GM10266 (cell line): ENCODE measurements at regions not wholly inside any gene's neighbourhood (a gene's known extent, or its start where the extent isn't known, plus 50 kb on each side); places are given as distances from the start of the nearest gene placed in this dataset.
"Not testable (repeated sequence)": the region's sequence is repeated elsewhere in the genome, so short reads cannot be mapped to it uniquely, and the experiment has no call there.

Experiments used
- DNase-seq: peaks from one replicate; pipeline ENCODE4 v3.0.0; 2012; ENCODE audit errors: extremely low spot score
- TF ChIP-seq, protein P1 (sequence below): IDR thresholded peaks from 2 replicates; pipeline ENCODE4 v1.5.1; 2012; ENCODE audit warnings: mild to moderate bottlenecking, low read depth; ENCODE audit not compliant: control insufficient read depth, insufficient read depth; ENCODE audit errors: missing control alignments

DNA sequence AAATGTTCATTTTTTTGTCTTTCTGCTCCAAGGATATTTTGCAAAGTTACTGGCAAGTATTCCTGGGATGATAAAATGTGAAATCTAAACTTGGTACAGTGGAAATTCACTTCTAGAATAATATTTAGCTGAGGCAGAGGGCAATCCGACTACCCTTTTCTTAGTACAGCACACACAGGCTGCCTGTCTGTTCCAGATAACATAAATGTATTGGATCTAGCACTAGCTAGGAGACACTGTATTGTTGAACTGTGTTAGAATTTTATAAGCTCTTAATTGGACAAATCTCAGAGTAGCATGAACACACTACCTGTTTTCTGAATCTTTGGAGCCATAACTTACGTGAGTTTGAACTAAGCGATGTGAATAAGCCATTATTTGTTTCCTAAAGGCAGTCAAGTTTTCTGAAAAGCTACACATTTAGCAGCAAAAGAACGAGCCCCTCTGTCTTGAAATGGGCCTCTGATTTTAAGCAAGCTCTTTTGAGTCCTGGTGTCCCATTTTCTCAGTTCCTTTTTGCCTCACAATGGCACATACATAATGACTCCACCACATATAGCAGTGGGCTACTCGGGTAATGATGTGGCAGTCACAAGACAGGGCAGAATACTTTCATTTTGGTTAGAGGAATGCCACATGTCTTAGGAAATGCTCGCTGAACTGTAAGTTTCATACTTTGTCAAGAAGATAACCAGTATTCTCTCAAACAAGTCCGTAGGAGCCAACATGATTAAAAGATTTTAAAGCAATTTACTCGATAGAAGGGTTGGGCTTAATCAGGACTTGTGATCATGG is 116.5 kb upstream of the ESR1 start:
- DNase-seq = peak; percentile 30
- TF ChIP-seq, protein P1, sequence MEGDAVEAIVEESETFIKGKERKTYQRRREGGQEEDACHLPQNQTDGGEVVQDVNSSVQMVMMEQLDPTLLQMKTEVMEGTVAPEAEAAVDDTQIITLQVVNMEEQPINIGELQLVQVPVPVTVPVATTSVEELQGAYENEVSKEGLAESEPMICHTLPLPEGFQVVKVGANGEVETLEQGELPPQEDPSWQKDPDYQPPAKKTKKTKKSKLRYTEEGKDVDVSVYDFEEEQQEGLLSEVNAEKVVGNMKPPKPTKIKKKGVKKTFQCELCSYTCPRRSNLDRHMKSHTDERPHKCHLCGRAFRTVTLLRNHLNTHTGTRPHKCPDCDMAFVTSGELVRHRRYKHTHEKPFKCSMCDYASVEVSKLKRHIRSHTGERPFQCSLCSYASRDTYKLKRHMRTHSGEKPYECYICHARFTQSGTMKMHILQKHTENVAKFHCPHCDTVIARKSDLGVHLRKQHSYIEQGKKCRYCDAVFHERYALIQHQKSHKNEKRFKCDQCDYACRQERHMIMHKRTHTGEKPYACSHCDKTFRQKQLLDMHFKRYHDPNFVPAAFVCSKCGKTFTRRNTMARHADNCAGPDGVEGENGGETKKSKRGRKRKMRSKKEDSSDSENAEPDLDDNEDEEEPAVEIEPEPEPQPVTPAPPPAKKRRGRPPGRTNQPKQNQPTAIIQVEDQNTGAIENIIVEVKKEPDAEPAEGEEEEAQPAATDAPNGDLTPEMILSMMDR = no peak

DNA sequence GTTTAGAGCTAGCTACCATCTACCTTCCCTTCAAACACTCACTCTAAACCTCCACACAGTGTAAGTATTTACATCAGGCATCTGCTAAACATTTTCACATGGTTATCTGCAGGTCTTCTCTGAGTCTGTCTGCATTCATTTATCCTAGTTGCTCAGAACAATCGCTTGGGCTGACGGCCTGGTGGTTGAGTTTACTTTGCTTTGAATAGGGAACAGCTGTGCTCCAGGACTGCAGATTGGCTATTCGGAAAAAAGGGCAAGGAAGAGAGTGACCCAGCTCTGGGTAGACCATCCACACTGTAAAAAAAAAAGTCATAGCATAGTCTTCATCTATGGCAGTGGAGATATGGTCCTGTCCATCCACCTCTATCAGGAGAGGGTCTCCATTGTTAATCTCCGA is 115.3 kb upstream of the ESR1 start:
- DNase-seq = no peak
- TF ChIP-seq, protein P1 = no peak

DNA sequence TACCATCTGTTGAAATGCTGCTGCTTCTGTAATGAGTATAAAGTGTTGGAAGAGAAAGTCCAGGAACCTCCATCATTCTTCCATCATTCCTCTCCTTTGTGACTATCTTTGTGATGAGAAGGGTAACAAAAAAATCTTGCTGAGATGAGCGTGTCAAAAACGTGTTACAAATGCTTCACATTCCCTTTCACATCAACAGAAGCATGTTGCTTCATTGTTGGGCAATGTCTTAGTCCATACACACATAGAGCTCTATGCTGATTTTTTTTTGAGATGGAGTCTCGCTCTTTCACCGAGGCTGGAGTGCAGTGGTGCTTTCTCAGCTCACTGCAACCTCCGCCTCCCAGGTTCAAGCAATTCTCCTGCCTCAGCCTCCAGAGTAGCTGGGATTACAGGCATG is 114.1 kb upstream of the ESR1 start:
- TF ChIP-seq, protein P1 = no peak
- DNase-seq = no peak

DNA sequence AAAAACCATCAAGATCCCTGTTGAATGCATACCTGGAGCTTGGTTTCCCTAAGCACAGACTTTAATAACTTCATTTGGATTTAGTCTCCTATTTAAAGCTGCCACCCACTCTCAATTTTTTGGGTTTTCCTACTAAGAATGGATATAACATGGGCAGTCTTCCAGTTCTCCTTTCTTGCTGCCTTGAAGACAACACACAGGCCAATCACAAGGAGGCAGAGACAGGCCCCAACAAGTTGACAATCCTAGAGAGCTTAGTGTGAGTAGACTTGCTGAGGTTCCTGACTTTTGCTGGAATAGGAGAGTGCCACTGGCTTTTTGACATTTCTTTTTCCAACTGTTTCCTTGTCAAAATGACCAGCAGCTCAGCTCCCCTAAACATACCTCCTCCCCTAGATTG is 112.3 kb upstream of the ESR1 start:
- TF ChIP-seq, protein P1 = no peak
- no peak for DNase-seq

DNA sequence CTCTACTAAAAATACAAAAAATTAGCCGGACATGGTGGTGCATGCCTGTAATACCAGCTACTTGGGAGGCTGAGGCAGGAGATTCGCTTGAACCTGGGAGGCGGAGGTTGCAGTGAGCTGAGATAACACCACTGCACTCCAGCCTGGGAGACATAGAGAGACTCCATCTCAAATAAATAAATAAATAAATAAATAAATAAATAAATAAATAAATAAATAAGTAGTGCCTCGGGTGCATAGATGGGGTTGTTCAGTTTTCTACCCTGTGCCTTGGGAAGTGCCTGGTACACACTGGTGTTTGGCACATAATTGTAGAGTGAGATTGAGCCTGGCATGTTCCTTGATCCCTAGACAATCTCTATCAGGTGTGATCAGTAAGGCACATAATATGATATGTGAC is 111.2 kb upstream of the ESR1 start:
- not testable (repeated sequence) for DNase-seq

DNA sequence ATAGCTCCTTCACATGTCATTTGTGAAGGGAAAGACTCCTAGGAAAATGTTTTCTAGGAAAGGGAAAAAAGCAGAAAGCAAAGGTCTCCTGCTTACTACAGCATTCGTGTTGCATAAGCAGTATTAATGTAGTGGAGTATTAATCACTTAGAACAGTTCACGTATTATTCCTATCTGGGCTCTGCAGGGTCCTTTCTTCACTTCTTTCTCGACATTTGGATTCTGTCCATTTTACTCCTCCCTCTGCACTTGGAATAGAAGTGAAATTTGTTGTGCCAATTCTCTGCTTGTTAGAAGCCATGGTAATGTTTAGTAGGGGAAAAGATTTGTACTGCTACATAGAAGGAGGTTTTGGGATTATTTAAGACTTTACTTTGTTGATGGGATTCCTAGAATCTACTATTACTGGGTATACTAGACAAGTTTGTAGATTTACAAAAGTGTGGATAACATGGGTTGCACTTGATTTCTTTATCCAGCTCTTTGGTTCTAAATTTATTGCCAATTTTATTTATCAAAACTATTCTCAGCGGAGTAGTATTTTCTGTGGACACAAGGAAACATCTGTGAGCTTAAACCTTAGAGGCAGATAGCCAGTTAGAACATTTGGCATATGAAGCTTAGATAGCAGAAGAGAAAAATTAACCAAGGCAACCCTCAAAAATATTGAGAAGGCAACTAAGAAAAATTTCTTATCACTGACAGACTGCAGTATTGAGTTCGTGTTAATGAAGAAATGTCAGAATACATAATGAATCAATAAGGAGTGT is 108.4 kb upstream of the ESR1 start:
- TF ChIP-seq, protein P1 = no peak
- DNase-seq = no peak

DNA sequence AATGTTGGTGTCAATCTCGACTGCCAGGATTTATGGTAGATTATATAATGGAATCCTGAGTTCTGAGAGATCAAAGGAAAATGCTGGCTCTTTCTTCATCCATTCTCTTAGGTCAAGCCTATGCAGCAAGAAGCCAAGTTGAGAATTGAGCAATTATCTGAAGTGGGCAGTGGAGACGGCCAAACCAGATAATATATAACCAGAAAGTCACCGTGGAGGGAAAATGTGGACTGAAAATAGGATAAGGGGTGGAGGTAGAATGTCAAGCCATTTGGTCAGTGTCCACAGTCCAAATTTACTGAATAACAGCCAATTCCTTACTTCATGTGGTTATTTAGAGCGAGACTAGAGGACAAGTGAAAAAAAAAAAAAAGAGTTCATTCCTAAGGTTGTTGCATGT is 107.8 kb upstream of the ESR1 start:
- TF ChIP-seq, protein P1 = no peak
- no peak for DNase-seq
